H9 (cell line): ENCODE measurements at regions not wholly inside any gene's neighbourhood (a gene's known extent, or its start where the extent isn't known, plus 50 kb on each side); places are given as distances from the start of the nearest gene placed in this dataset.

Experiments
- DNase-seq: peaks from one replicate; pipeline ENCODE4 v3.0.0-alpha.2; 2017
- H2AFZ ChIP-seq: one replicate; pipeline ENCODE4 v1.6.1; 2013; ENCODE audit warnings: mild to moderate bottlenecking, low read length, control low read depth, moderate library complexity
- H2AK5ac ChIP-seq: 2 replicates; pipeline ENCODE4 v1.6.1; 2013; ENCODE audit warnings: low read length, control low read depth, mixed read lengths; ENCODE audit not compliant: insufficient read length
- H2BK120ac ChIP-seq: one replicate; pipeline ENCODE4 v1.6.1; 2013; ENCODE audit warnings: low read depth, mild to moderate bottlenecking, low read length, control low read depth, inconsistent platforms; ENCODE audit not compliant: poor library complexity, severe bottlenecking
- H2BK12ac ChIP-seq: 2 replicates; pipeline ENCODE4 v1.6.1; 2013; ENCODE audit warnings: low read length, control low read depth, mixed read lengths, low read depth; ENCODE audit not compliant: insufficient read length
- H2BK15ac ChIP-seq: 2 replicates; pipeline ENCODE4 v1.6.1; 2013; ENCODE audit warnings: low read depth, low read length, control low read depth
- H2BK20ac ChIP-seq: one replicate; pipeline ENCODE4 v1.6.1; 2013; ENCODE audit warnings: low read depth, mild to moderate bottlenecking, low read length, control low read depth, inconsistent platforms; ENCODE audit not compliant: poor library complexity, severe bottlenecking
- H2BK5ac ChIP-seq: 2 replicates; pipeline ENCODE4 v1.6.1; 2013; ENCODE audit warnings: low read length, control low read depth, mixed read lengths; ENCODE audit not compliant: insufficient read length
- H3K14ac ChIP-seq: 2 replicates; pipeline ENCODE4 v1.6.1; 2013; ENCODE audit warnings: low read length, control low read depth; ENCODE audit not compliant: insufficient read depth
- H3K18ac ChIP-seq: 2 replicates; pipeline ENCODE4 v1.6.1; 2013; ENCODE audit warnings: low read depth, mild to moderate bottlenecking, mixed read lengths, low read length, control low read depth; ENCODE audit not compliant: insufficient read length
- H3K23ac ChIP-seq: 2 replicates; pipeline ENCODE4 v1.6.1; 2013; ENCODE audit warnings: low read length, control low read depth, mixed read lengths, low read depth; ENCODE audit not compliant: insufficient read length
- H3K23me2 ChIP-seq: 2 replicates; pipeline ENCODE4 v1.6.1; 2013; ENCODE audit warnings: low read depth, mild to moderate bottlenecking, mixed read lengths, low read length, control low read depth; ENCODE audit not compliant: insufficient read length, poor library complexity, severe bottlenecking
- H3K27ac ChIP-seq: 2 replicates; pipeline ENCODE4 v1.5.1; 2013; ENCODE audit warnings: low read length, control low read depth, mixed read lengths, low read depth; ENCODE audit not compliant: insufficient read length
- H3K27me3 ChIP-seq: 2 replicates; pipeline ENCODE4 v1.6.1; 2013; ENCODE audit warnings: low read length, control low read depth, inconsistent platforms; ENCODE audit not compliant: insufficient read depth
- H3K4ac ChIP-seq: 2 replicates; pipeline ENCODE4 v1.6.1; 2013; ENCODE audit warnings: low read depth, mild to moderate bottlenecking, control low read depth, inconsistent platforms, low read length, moderate library complexity
- H3K4me1 ChIP-seq: 2 replicates; pipeline ENCODE4 v1.6.1; 2013; ENCODE audit warnings: low read length, control low read depth, inconsistent platforms; ENCODE audit not compliant: insufficient read depth
- H3K4me2 ChIP-seq: 2 replicates; pipeline ENCODE4 v1.6.1; 2013; ENCODE audit warnings: low read length, control low read depth, mixed read lengths; ENCODE audit not compliant: insufficient read length, insufficient read depth
- H3K56ac ChIP-seq: 2 replicates; pipeline ENCODE4 v1.6.1; 2013; ENCODE audit warnings: low read depth, mild to moderate bottlenecking, mixed read lengths, low read length, control low read depth; ENCODE audit not compliant: insufficient read length
- H3K79me1 ChIP-seq: 2 replicates; pipeline ENCODE4 v1.6.1; 2013; ENCODE audit warnings: low read depth, mild to moderate bottlenecking, moderate library complexity, low read length, control low read depth, inconsistent platforms; ENCODE audit not compliant: insufficient read depth, poor library complexity, severe bottlenecking
- H3K79me2 ChIP-seq: 2 replicates; pipeline ENCODE4 v1.6.1; 2013; ENCODE audit warnings: low read length, control low read depth, inconsistent platforms; ENCODE audit not compliant: insufficient read depth
- H3K9ac ChIP-seq: 2 replicates; pipeline ENCODE4 v1.6.1; 2013; ENCODE audit warnings: low read length, control low read depth, mixed read lengths; ENCODE audit not compliant: insufficient read length; ENCODE audit errors: extremely low read depth
- H3K9me3 ChIP-seq: one replicate; pipeline ENCODE4 v1.6.1; 2013; ENCODE audit warnings: low read depth, low read length, inconsistent platforms; ENCODE audit not compliant: control insufficient read depth
- H3T11ph ChIP-seq: one replicate; pipeline ENCODE4 v1.6.1; 2013; ENCODE audit warnings: mild to moderate bottlenecking, low read length, control low read depth, inconsistent platforms
- H4K20me1 ChIP-seq: one replicate; pipeline ENCODE4 v1.6.1; 2013; ENCODE audit not compliant: control insufficient read depth, insufficient read length, insufficient read depth
- H4K5ac ChIP-seq: 2 replicates; pipeline ENCODE4 v1.6.1; 2013; ENCODE audit warnings: low read depth, mild to moderate bottlenecking, mixed read lengths, low read length, control low read depth; ENCODE audit not compliant: insufficient read length
- H4K8ac ChIP-seq: replicated peaks from 2 replicates; pipeline ENCODE4 v1.6.1; 2013; ENCODE audit warnings: low read length, control low read depth, mixed read lengths, low read depth; ENCODE audit not compliant: insufficient read length
- H4K91ac ChIP-seq: 2 replicates; pipeline ENCODE4 v1.6.1; 2013; ENCODE audit warnings: low read depth, mild to moderate bottlenecking, moderate library complexity, mixed read lengths, low read length, control low read depth; ENCODE audit not compliant: insufficient read length
- H3K27ac Mint-ChIP-seq, 3 experiments: 2 replicates in 2 of 3; 3 replicates in 1 of 3; pipeline ENCODE4 v1.8.0; 2020 to 2021; ENCODE audit warnings: mixed read lengths in 3 of 3, mild to moderate bottlenecking in 1 of 3, moderate library complexity in 1 of 3
- H3K27me3 Mint-ChIP-seq: 2 replicates; pipeline ENCODE4 v1.8.0; 2021; ENCODE audit warnings: low read depth, mild to moderate bottlenecking, moderate library complexity, mixed read lengths
- H3K36me3 Mint-ChIP-seq, 3 experiments: 2 replicates in 2 of 3; 3 replicates in 1 of 3; pipeline ENCODE4 v1.8.0; 2020 to 2021; ENCODE audit warnings: low read depth in 3 of 3, mixed read lengths in 3 of 3; ENCODE audit not compliant: insufficient read depth in 1 of 3
- H3K4me1 Mint-ChIP-seq, 2 experiments: 2 replicates each; pipeline ENCODE4 v1.8.0; 2020; ENCODE audit warnings: mixed read lengths in 2 of 2
- H3K4me3 Mint-ChIP-seq, 2 experiments: 2 replicates in 1 of 2; 3 replicates in 1 of 2; pipeline ENCODE4 v1.8.0; 2020 to 2021; ENCODE audit warnings: mild to moderate bottlenecking in 2 of 2, mixed read lengths in 2 of 2, moderate library complexity in 1 of 2
- H3K9me3 Mint-ChIP-seq, 2 experiments: 2 replicates in 1 of 2; 3 replicates in 1 of 2; pipeline ENCODE4 v1.8.0; 2020; ENCODE audit warnings: mild to moderate bottlenecking in 2 of 2, mixed read lengths in 2 of 2, moderate library complexity in 1 of 2
- WGBS: extraction: QIAGEN DNeasy Blood & Tissue Kit; methylation state at CpG from one replicate; pipeline ENCODE4 v1.1.7; 2013; ENCODE audit warnings: missing lambda C conversion rate, low lambda C conversion rate, mixed read lengths; ENCODE audit not compliant: insufficient read length; ENCODE audit errors: extremely low coverage; 5-methylcytosine and 5-hydroxymethylcytosine counted together
- TF ChIP-seq, protein P1 (sequence below): fragments of 200-600 bp; sonication (generic); conservative IDR thresholded peaks from 3 replicates; pipeline ENCODE4 v1.8.0; 2021; ENCODE audit warnings: antibody characterized with exemption, mild to moderate bottlenecking

DNA sequence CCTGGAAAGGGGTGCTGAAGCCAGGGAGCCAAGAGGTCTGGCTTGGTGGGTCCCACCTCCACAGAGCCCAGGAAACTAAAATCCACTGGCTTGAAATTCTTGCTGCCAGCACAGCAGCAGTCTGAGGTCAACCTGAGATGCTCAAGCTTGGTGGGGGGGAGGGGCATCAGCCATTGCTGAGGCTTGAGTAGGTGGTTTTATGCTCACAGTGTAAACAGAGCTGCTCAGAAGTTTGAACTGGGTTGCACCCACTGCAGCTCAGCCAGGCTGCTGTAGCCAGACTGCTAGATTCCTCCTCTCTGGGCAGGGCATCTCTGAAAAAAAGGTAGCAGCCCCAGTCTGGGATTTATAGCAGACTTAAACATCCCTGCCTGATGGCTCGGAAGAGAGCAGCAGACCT is 55.5 kb upstream of the FBXL17 start:
- H2BK20ac ChIP-seq, result no peak overlapping the region
- no peaks in the 10 kb centered on the region for H3K79me1 ChIP-seq
- H3K79me2 ChIP-seq, result no peaks in the 10 kb centered on the region
- H4K91ac ChIP-seq, result no peak overlapping the region
- no peak overlapping the region for H3T11ph ChIP-seq
- no peak overlapping the region for H3K56ac ChIP-seq
- H3K27ac ChIP-seq, result no peak overlapping the region
- Mint-ChIP-seq H3K27ac (no peak overlapping the region), H3K4me3 (no peak overlapping the region), H3K36me3 (no peaks in the 10 kb centered on the region; a peak in 1 of 7 replicates), H3K9me3 (peaks cover 0 to under 1% of the 10 kb centered on the region in 2 experiments; a peak in 2 of 5 replicates), H3K4me1 (peaks cover 7 to 11% of the 10 kb centered on the region in 2 experiments), H3K27me3 (no peaks in the 10 kb centered on the region)
- no peak overlapping the region for H3K14ac ChIP-seq
- TF ChIP-seq, protein P1, sequence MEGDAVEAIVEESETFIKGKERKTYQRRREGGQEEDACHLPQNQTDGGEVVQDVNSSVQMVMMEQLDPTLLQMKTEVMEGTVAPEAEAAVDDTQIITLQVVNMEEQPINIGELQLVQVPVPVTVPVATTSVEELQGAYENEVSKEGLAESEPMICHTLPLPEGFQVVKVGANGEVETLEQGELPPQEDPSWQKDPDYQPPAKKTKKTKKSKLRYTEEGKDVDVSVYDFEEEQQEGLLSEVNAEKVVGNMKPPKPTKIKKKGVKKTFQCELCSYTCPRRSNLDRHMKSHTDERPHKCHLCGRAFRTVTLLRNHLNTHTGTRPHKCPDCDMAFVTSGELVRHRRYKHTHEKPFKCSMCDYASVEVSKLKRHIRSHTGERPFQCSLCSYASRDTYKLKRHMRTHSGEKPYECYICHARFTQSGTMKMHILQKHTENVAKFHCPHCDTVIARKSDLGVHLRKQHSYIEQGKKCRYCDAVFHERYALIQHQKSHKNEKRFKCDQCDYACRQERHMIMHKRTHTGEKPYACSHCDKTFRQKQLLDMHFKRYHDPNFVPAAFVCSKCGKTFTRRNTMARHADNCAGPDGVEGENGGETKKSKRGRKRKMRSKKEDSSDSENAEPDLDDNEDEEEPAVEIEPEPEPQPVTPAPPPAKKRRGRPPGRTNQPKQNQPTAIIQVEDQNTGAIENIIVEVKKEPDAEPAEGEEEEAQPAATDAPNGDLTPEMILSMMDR, result no peak
- H3K9me3 ChIP-seq, result no peaks in the 10 kb centered on the region
- no peak overlapping the region for H3K9ac ChIP-seq
- no peak overlapping the region for H2BK12ac ChIP-seq
- no peaks in the 10 kb centered on the region for H4K20me1 ChIP-seq
- H3K23ac ChIP-seq, result no peak overlapping the region
- no peaks in the 10 kb centered on the region for H3K27me3 ChIP-seq
- no peak overlapping the region for H2BK5ac ChIP-seq
- H3K18ac ChIP-seq, result no peak overlapping the region
- H3K4me1 ChIP-seq, result no peaks in the 10 kb centered on the region
- H2AFZ ChIP-seq, result no peak overlapping the region
- no peak overlapping the region for H4K5ac ChIP-seq
- no peak overlapping the region for H2BK120ac ChIP-seq
- no peak overlapping the region for H3K4me2 ChIP-seq
- H2AK5ac ChIP-seq, result no peak overlapping the region
- H3K23me2 ChIP-seq, result no peaks in the 10 kb centered on the region
- DNase-seq, result no peak
- no peak overlapping the region for H2BK15ac ChIP-seq
- WGBS, result no CpG with 5 or more reads among the region's 1 CpG
- no peak overlapping the region for H3K4ac ChIP-seq
- no peak overlapping the region for H4K8ac ChIP-seq
